Immature natural killer cell (primary cell): ENCODE measurements at regions not wholly inside any gene's neighbourhood (a gene's known extent, or its start where the extent isn't known, plus 50 kb on each side); places are given as distances from the start of the nearest gene placed in this dataset.

Source experiments
- DNase-seq, 3 donors: peaks; one replicate each; pipeline ENCODE4 v3.0.0; 2022; ENCODE audit warnings: mixed read lengths in 1 of 3
- H3K27ac Mint-ChIP-seq, 6 donors: one replicate each; pipeline ENCODE4 v1.8.0; 2020; ENCODE audit warnings: mixed read lengths in 6 of 6, mild to moderate bottlenecking in 5 of 6, inconsistent platforms in 4 of 6, moderate library complexity in 3 of 6
- H3K27me3 Mint-ChIP-seq, 3 donors: one replicate each; pipeline ENCODE4 v1.8.0; 2020 to 2021; ENCODE audit warnings: low read depth in 3 of 3, mild to moderate bottlenecking in 3 of 3, mixed read lengths in 3 of 3, moderate library complexity in 3 of 3, inconsistent platforms in 1 of 3
- H3K36me3 Mint-ChIP-seq, 3 donors: one replicate each; pipeline ENCODE4 v1.8.0; 2020; ENCODE audit warnings: mixed read lengths in 3 of 3, inconsistent platforms in 2 of 3, mild to moderate bottlenecking in 2 of 3
- H3K4me1 Mint-ChIP-seq, 2 donors: one replicate each; pipeline ENCODE4 v1.8.0; 2020; ENCODE audit warnings: inconsistent platforms in 2 of 2, mild to moderate bottlenecking in 2 of 2, mixed read lengths in 2 of 2, moderate library complexity in 1 of 2
- H3K4me3 Mint-ChIP-seq, 5 donors: one replicate each; pipeline ENCODE4 v1.8.0; 2020; ENCODE audit warnings: mild to moderate bottlenecking in 5 of 5, mixed read lengths in 5 of 5, inconsistent platforms in 3 of 5, moderate library complexity in 3 of 5
- H3K9me3 Mint-ChIP-seq, 6 donors: one replicate each; pipeline ENCODE4 v1.8.0; 2020; ENCODE audit warnings: mild to moderate bottlenecking in 6 of 6, mixed read lengths in 6 of 6, inconsistent platforms in 4 of 6, moderate library complexity in 3 of 6

DNA sequence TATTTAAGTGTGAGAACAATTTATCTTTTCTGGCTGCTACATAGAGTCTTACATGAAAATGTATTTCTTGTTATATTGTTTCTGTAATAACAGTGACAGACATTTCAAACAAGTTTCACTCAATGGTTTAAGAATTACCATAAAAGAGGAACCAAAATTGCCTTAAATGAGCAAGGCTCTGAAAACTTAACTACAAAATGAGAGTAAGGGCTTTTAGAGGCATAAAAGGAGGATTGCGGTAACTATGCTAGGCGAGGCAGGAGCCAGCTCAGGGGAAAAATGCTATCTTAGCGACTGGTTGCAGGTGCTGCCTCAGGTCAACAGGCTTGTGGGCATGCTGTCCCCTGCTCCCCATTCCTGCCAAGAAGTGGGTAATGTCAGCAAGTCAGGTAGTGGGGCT is 81.7 kb upstream of the MSI2 start:
- no peak for DNase-seq
- Mint-ChIP-seq H3K27ac (no peak overlapping the region), H3K4me3 (no peak overlapping the region), H3K27me3 (peaks cover 5 to 10% (median 8%) of the 10 kb centered on the region in 3 donors), H3K9me3 (no peaks in the 10 kb centered on the region), H3K36me3 (no peaks in the 10 kb centered on the region), H3K4me1 (no peaks in the 10 kb centered on the region)

DNA sequence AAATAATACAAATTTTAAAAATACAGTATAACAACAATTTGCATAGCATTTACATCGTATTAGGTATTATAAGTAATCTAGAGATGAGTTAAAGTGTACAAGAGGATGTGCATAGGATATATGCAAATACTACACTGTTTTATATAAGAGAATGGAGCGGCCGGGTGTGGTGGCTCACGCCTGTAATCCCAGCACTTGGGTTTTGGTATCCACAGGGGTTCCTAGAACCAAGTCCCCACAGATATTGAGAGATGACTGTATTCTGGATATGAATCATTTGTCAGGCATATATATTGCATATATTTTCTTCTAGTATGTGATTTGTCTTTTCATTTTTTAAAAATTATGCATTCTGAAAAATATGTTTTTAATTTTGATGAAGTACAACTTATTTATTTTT is 77.5 kb upstream of the MSI2 start:
- H3K36me3 Mint-ChIP-seq: no peaks in the 10 kb centered on the region
- peaks cover 0 to 10% (median 1%) of the 10 kb centered on the region in 3 donors for H3K27me3 Mint-ChIP-seq
- no peaks in the 10 kb centered on the region for H3K9me3 Mint-ChIP-seq
- H3K27ac Mint-ChIP-seq: no peak overlapping the region
- H3K4me1 Mint-ChIP-seq: no peaks in the 10 kb centered on the region
- no peak for DNase-seq
- H3K4me3 Mint-ChIP-seq: no peak overlapping the region

DNA sequence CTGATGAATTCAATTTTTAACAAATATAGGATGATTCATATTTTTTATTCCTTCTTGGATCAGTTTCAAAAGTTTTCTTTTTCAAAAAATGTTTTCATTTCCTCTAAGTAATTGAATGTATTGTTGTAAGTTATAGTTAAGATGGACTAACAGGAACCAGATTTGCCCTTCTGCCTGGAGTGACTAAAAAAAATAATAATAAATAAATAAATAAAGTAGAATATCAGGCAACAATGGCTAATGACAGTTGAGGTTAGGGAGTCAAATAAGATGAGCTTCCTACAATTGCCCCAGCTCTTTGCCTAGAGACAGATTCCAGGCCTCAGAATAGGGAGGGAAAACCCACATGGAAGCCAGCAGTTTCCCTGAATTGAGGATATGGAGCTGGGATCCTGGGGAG is 73.7 kb upstream of the MSI2 start:
- no peaks in the 10 kb centered on the region for H3K9me3 Mint-ChIP-seq
- no peak for DNase-seq
- no peak overlapping the region for H3K27ac Mint-ChIP-seq
- no peaks in the 10 kb centered on the region for H3K4me1 Mint-ChIP-seq
- H3K4me3 Mint-ChIP-seq: no peak overlapping the region
- no peaks in the 10 kb centered on the region for H3K36me3 Mint-ChIP-seq
- peaks cover 2 to 9% (median 6%) of the 10 kb centered on the region in 3 donors for H3K27me3 Mint-ChIP-seq

DNA sequence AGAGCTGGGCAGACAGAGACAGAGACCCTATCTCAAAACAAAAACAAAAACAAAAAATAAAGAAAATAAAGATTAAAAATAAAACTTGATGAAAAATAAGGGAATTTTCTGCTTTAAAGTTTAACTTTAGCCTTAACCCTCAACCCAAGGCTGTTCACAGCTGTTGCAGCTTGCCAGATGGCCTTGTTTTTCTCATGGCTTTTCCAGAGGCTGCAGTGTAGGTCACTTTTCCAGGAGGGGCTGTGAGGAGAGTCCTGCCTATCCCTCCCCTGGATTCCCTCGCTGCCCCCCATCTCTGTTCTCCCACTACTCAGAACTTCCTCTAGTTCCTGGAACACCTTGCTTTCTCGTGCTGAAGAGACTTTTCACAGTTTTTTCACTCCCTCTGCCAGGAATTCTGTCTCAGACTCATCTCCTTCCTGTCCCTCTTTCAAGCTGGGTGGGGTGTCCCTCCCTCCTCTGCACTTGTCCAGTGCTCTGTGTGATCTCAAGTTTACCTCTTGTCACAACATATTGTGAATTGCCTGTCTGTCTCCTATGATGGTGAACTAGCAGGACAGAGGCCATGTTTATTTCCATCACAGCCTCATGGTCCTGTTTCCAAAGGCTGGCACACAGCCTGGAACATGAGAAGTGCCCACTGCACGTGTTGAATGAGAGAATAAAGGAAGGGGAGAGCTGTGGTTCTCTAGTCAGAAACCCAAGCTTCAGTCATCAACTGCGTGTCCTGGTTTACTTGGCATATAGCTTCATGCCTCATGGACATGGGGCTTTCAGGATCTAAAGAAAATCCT is 69.9 kb upstream of the MSI2 start:
- Mint-ChIP-seq H3K27ac (peak overlapping the region in 1 of 6 donors; percentile 52), H3K27me3 (peaks cover 6 to 9% (median 8%) of the 10 kb centered on the region in 3 donors)

DNA sequence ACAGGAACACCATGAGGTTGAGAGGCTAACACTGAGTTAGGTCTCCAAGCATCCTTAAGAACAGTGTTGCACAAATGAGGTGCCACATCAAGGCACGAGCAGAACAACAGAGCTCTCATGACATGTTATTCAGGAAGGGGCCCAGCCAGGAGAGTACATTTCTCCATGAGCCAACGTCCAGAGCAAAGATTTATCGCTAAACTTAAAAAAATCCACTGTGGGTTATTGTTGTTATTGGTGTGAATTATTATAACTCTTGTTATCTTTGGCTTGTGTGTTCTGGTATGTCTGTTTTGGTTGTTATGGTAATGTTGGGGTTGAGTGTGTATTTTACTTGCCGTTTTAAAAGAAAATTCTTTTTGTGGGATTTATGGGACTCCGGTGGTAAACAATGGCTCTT is 68.9 kb upstream of the MSI2 start:
- Mint-ChIP-seq H3K27ac (no peak overlapping the region), H3K27me3 (peaks cover 6 to 10% (median 10%) of the 10 kb centered on the region in 3 donors), H3K4me1 (no peaks in the 10 kb centered on the region), H3K36me3 (no peaks in the 10 kb centered on the region), H3K9me3 (no peaks in the 10 kb centered on the region), H3K4me3 (no peak overlapping the region)
- DNase-seq: no peak

More for the DNA sequence above, 69.9 kb upstream of the MSI2 start:
- Mint-ChIP-seq H3K9me3 (no peaks in the 10 kb centered on the region), H3K4me3 (no peak overlapping the region), H3K4me1 (no peaks in the 10 kb centered on the region), H3K36me3 (no peaks in the 10 kb centered on the region)
- no peak for DNase-seq

DNA sequence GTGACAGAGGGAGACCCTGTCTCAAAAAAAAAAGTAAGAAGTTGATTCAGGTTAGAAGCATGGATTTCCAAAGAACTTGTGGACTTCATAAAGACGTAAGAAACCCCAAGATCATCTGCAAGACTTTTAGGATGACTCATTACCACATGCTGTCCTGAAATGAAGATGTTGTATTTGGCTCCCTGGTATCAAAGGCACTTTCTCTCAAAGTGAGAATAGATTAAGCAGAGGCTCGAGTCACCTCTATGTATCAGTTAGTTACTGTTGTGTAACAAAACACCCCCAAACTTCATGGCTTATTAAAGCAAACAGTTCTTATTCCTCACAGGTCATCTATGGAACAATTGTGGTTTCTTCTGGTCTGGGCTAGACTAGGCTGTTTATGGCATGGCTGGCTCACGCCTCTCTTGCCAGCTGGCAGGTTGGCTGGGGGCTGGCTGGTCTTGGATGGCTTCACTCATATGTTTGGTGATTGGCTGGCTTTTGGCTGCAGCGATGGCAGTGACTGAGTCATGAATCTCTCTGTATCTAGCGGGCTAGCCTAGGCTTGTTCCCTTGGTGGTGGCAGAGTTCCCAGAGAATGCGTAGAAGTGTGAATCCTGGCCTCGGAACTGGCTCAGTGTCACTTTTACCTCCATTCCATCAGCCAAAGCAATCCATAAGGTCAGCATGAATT is 60.4 kb upstream of the MSI2 start:
- Mint-ChIP-seq H3K4me3 (no peak overlapping the region), H3K27me3 (peaks cover 5 to 7% (median 6%) of the 10 kb centered on the region in 3 donors), H3K4me1 (no peaks in the 10 kb centered on the region), H3K36me3 (no peaks in the 10 kb centered on the region), H3K9me3 (no peaks in the 10 kb centered on the region), H3K27ac (no peak overlapping the region)
- no peak for DNase-seq

DNA sequence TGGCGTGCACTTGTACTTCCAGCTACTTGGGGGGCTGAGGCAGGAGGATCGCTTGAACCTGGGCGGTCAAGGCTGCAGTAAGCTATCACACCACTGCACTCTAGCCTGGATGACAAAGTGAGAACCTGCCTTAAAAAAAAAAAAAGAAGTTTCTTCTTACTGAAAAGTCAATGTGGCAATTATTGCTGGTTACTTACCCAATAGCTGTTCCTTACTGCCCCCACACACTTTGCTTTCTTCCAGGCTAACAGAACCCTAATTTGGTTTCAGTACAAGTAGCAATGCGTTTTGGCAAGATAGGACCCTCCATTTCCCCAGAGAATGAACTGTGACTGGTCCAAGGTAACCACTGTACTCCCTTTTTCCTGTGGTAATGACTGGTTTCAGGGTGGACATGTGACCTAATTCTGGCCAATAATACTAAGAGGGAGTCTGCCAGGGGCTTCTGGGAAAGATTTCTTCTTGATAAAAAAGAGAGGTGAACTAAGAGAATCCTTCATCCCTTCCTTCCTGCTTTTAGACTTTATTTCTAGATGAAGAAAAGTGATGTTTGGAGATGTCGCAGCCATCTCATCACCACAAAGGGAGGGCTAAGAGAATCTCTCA is 58.8 kb upstream of the MSI2 start:
- H3K4me1 Mint-ChIP-seq: no peaks in the 10 kb centered on the region
- H3K4me3 Mint-ChIP-seq: no peak overlapping the region
- no peak overlapping the region for H3K27ac Mint-ChIP-seq
- H3K27me3 Mint-ChIP-seq: peaks cover 0 to 6% (median 3%) of the 10 kb centered on the region in 3 donors
- no peaks in the 10 kb centered on the region for H3K36me3 Mint-ChIP-seq
- no peak for DNase-seq
- no peaks in the 10 kb centered on the region for H3K9me3 Mint-ChIP-seq

DNA sequence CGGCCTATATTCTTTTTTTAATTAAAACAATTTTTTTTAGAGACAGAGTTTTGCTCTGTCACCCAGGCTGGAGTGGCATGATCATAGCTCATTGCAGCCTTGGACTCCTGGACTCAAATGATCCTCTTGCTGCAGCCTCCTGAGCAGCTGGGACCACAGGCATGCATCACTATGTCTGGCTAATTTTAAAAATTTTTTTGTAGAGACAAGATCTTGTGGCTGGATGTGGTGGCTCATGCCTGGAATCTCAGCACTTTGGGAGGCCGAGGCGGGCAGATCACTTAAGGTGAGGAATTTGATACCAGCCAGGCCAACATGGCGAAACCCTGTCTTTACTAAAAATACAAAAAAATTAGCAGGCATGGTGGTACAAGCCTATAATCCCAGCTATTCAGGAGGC is 54.8 kb upstream of the MSI2 start:
- H3K4me3 Mint-ChIP-seq: no peak overlapping the region
- H3K36me3 Mint-ChIP-seq: no peaks in the 10 kb centered on the region
- no peaks in the 10 kb centered on the region for H3K4me1 Mint-ChIP-seq
- H3K27me3 Mint-ChIP-seq: peaks cover 2 to 5% (median 3%) of the 10 kb centered on the region in 3 donors
- DNase-seq: no peak
- H3K27ac Mint-ChIP-seq: no peak overlapping the region
- H3K9me3 Mint-ChIP-seq: no peaks in the 10 kb centered on the region

DNA sequence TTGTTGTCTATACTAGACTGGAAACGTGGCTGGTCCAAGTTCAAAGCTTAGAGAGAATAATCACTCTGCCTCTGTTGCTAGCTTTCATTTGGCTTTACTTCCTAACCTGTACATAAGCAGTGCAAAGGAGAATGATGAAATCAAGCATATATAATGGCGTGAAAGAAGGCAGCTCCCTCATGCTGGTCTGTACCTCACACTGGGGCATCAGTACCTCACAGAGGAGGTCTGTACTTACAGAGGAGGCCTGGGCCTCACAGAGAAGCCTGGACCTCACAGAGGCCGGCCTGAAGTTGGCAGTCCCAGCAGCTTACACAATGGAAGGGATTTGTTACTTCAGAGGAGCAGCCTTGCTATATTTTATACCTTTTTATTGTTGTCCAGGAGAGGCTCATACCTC is 53.3 kb upstream of the MSI2 start:
- no peak overlapping the region for H3K4me3 Mint-ChIP-seq
- H3K27ac Mint-ChIP-seq: no peak overlapping the region
- peaks cover 2 to 7% (median 5%) of the 10 kb centered on the region in 3 donors for H3K27me3 Mint-ChIP-seq
- H3K9me3 Mint-ChIP-seq: no peaks in the 10 kb centered on the region
- no peak for DNase-seq
- no peaks in the 10 kb centered on the region for H3K4me1 Mint-ChIP-seq
- no peaks in the 10 kb centered on the region for H3K36me3 Mint-ChIP-seq
